GM19351 (cell line): ENCODE measurements at regions not wholly inside any gene's neighbourhood (a gene's known extent, or its start where the extent isn't known, plus 50 kb on each side); places are given as distances from the start of the nearest gene placed in this dataset.

Experiments
- ATAC-seq: cut with Tn5 transposase; IDR thresholded peaks from one replicate; pipeline ENCODE4 v1.9.1; 2021; ENCODE audit warnings: mild to moderate bottlenecking, moderate library complexity; ENCODE audit not compliant: unreplicated experiment

- no peak for ATAC-seq
These were observed 219.3 kb upstream of the SH3BP4 start for GRCh38 chr2:234732404-234733092.

DNA sequence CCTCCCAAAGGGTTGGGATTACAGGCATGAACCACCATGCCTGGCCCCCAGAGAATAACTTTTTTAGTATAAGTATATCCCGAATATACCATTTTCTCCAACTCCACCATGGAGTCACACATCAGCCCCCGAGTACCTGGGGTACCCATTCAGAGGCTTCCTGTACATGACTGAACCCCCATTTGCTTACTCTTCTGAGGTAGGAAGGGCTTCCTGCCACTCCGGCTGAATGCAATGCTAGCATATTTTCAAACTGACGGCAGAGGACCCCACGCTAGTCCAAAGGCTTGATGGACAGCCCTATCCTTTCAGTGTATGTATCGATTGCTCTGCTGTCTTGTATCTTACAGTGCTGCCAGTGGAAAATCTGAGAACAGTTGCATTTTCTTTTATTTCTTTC is 220.6 kb upstream of the SH3BP4 start:
- ATAC-seq, result no peak

DNA sequence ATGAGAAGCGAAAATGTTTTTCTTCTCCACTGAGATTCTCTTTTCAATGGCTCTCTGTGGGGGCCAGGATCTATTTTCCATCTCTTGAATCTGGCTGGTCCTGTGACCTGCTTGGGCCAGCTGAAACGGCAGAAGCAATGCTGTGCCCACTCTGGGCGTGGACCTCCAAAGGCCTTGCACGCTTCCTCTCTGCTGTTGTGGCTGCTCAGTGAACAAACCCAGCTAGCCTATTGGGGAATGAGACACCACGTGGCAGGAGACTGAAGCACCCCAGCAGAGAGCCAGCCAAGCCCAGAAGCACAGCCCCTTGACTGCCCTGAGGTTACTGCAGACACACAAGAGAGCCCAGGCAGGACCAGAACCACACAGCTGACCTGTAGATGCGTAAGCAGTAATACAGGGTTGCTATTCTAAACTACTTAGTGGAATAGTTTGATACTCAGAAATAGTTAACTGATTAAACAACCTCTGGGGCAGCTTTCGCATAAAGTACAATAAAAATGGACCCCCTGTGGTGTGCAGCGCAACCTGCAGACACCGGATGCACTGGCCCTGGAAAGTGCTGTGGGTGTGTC is 221.7 kb upstream of the SH3BP4 start:
- no peak for ATAC-seq

DNA sequence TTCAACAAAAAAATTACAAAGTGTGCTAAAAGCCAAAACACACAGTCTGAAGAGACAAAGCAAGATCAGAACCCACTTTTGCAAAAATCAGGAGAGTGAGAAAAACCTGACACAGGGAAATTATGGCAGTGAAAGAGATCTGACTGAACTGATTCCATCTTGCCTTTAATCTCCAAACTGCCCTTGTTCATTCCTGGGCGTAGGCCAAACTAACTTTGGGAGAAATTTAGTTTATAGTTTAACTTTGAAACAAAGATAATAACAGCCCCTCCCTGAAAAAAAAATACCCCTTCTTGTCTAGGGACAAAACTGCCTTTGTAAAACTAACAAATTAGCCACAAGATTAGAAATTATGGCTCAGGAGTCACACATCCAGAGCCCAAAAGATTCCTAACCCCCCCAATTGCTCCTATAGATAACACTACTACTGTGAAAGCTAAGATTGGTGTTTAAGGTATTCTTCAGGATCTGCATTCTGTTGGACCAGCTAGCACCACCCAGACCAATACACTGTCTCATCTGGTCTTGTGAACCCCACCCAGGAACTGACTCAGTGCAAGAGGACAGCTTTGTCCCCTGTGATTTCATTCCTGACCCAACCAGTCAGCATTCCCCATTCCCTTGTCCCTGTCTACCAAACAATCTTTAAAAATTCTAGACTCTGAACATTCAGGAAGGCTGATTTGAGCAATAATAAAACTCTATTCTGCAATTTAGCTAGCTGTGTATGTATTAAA is 226.1 kb upstream of the SH3BP4 start:
- no peak for ATAC-seq

GRCh38 chr2:234724850-234725249 is 227.0 kb upstream of the SH3BP4 start:
- ATAC-seq, result no peak

DNA sequence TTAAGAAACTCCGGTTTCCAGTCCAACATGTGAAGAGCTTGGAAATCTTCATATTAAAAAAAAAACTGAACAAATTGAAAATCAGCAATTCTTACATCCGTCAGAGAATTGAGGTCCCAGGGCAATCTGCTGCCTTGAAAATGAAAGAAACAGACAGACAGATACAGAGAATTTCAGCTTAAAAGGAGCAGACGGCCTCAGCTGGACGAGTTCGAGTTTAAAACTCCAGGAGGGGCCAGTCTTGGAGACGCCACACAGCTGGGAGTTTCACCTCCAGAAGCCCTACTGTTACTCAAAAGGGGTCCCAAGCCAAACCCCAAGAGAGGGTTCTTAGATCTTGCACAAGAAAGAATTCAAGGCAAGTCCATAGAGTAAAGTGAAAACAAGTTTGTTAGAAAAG is 226.5 kb upstream of the ARL4C start:
- ATAC-seq, result no peak

GRCh38 chr2:234722176-234722575 is 225.3 kb upstream of the ARL4C start:
- no peak for ATAC-seq

- ATAC-seq, result no peak
These were observed 222.3 kb upstream of the ARL4C start for GRCh38 chr2:234719116-234719716.

GRCh38 chr2:234716271-234716670 is 219.4 kb upstream of the ARL4C start:
- ATAC-seq, result no peak

GRCh38 chr2:234715671-234716250 is 218.9 kb upstream of the ARL4C start:
- ATAC-seq, result no peak

GRCh38 chr2:234714711-234715110 is 217.8 kb upstream of the ARL4C start:
- no peak for ATAC-seq

DNA sequence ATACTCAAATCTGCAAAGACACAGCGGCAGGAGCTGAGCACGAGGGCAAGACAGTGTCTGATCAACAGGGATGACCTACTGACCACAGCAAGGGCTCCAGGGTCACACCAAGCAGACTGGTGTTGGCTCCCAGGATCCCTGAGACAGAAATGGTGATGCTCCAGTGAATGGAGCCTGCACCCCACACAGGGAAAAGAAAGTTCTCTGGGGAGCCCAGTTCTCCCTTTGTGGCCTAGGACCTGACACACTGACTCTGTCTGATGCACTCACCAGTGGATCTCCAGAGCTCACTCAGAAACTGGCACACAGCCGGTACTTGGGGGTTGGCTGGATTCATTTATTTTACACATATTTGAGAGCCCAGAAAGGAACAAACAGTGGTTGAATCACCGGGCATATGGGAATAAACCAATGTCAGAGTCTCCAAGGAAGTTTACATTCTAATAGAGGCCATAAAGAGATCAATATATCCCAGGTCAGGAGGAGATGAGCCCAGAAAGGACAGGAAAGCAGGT is 215.6 kb upstream of the ARL4C start:
- ATAC-seq, result no peak

GRCh38 chr2:234711308-234711707 is 214.4 kb upstream of the ARL4C start:
- no peak for ATAC-seq

GRCh38 chr2:234710587-234710986 is 213.7 kb upstream of the ARL4C start:
- ATAC-seq, result no peak

DNA sequence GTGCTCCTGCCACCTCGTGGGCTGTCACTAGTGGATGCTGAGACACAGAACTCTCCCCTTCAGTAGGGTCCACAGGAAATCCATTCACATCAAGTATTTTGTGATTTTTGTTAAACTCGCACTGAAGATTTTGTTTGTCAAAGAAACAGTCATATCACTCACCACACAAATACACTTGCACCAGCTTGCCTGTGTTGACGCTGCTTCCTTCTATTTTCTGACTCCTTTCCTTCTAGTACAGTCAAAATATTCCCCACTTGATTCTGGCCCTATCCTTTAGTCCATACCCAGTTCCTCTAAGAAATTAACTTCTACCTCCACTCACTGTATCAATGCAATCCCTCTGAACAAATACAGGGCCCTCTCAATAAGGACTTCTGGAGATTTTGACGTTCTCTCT is 213.2 kb upstream of the ARL4C start:
- ATAC-seq, result no peak

DNA sequence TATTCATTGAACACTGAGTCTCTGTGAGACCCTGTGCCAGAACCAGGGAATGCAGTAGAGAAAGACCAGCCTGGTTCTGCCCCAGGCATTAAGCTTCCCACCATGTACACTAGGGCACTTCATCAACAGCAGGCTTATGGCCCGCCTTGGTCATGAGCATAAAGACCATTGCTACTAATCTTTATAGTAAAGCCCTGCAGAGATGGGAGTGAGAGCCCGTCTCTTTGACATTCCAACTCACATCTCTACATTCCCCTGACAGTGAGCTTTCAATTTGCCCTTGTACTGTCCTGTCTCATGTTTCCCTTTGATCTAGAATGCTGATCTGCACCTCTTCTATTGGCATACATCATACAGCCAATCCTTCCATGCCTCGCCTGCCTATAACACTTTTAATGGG is 211.8 kb upstream of the ARL4C start:
- no peak for ATAC-seq

DNA sequence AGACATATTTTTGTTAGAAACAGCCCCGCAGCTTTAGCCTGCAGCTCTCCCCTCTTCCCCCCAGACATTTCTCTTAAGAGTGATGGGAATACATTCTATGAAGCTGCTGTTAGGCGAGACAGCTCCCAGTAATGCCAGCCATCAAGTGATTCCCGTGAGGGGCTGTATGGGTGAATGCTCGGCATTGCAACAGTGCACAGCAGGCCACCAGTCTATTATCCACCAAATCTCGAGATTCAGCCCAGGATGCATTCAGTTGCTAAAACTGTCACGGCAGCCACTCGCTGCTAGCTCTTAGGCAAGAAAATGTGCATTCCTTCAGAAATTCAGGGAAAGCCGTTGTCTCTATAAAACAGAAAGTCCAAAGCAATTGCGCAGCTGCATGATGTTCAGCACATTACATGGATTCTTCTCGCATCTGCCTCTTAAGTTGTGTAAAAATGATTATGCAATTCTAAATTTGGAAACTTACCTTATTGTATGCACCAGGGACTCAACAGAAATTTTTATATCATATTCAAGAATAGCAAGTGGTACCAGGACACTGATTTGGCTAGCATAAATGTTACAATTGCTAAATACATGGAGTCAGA is 211.3 kb upstream of the ARL4C start:
- no peak for ATAC-seq

DNA sequence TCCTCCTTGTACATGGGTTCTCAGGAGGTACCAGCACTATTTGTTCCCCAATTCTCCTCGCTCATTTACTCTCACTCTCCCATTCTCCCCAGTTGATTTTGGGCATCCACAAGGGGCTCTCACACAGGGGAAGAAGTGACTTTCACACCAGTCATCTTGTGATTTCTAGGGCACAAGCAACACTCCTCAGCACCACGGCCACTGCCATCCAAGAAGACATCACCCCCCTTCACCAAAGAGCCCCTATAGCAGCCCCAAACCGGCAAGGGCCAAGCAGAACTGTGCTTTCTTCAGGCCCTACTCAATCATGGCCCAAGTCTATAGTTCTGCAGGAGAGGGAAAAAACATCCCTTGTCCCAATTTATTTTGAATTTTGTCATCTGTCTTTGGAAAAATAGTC is 209.2 kb upstream of the ARL4C start:
- no peak for ATAC-seq

DNA sequence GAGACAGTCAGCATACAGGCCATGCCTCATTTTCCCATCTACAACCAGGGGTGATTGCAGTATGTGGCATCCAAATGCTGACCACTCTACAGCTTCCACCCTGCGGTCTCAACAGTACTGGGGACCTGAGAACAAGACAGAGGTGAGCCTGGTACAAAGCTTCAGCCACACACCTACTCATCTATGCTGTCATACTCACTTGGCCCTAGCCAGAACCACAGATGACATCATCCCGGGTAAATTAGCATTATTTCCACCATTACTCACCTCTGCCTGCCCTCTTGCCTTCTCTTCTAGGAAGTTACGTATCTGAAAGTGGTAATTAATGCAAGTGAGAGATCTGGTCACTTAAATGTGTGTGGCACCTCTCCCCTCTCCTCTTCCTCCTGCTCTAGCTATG is 208.2 kb upstream of the ARL4C start:
- no peak for ATAC-seq

DNA sequence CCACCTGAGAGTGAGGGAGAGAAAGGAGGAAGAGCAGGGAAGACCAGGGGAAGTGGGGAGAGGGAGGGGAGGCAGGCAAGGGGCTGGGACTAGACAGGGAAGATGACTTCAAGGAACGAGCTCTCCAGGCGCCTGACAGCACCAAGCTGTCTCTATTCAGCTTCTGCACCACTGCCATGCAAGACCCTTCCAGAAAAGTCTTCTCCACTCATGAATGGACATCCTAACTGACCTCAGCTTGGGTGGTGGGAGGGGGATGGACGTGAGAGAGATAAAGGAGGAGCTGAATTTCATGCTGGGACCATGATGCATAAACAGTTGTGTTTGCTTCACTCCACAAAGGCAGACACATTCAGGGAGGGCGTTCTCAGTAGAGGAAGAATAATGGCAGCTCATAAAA is 206.4 kb upstream of the ARL4C start:
- no peak for ATAC-seq

- no peak for ATAC-seq
These were observed 205.9 kb upstream of the ARL4C start for GRCh38 chr2:234702731-234703225.
